ENCODE measurements at regions not wholly inside any gene's neighbourhood (a gene's known extent, or its start where the extent isn't known, plus 50 kb on each side); places are given as distances from the start of the nearest gene placed in this dataset.

GRCh38 chr6:157761926-157762325 lies 61.1 kb upstream of the SNX9 start (continued):
- TF ChIP-seq, protein P1, sequence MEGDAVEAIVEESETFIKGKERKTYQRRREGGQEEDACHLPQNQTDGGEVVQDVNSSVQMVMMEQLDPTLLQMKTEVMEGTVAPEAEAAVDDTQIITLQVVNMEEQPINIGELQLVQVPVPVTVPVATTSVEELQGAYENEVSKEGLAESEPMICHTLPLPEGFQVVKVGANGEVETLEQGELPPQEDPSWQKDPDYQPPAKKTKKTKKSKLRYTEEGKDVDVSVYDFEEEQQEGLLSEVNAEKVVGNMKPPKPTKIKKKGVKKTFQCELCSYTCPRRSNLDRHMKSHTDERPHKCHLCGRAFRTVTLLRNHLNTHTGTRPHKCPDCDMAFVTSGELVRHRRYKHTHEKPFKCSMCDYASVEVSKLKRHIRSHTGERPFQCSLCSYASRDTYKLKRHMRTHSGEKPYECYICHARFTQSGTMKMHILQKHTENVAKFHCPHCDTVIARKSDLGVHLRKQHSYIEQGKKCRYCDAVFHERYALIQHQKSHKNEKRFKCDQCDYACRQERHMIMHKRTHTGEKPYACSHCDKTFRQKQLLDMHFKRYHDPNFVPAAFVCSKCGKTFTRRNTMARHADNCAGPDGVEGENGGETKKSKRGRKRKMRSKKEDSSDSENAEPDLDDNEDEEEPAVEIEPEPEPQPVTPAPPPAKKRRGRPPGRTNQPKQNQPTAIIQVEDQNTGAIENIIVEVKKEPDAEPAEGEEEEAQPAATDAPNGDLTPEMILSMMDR (IDR thresholded peaks at IDR 0.05; ENCODE audit: control extremely low read depth in 1 of 3, insufficient read depth in 1 of 3, low read depth in 1 of 3, low read length in 3 of 3) = no peak
- TF ChIP-seq HDAC2 (IDR thresholded peaks at IDR 0.05; ENCODE audit: borderline replicate concordance in 1 of 2, low read depth in 2 of 2, low read length in 2 of 2) (no peak), SIX5 (IDR thresholded peaks at IDR 0.05; ENCODE audit: low read depth, low read length) (no peak), ATF2 (IDR thresholded peaks at IDR 0.05; ENCODE audit: low read length) (no peak), GTF2F1 (IDR thresholded peaks at IDR 0.05; ENCODE audit: borderline replicate concordance, low read depth, low read length) (no peak), SRF (IDR thresholded peaks at IDR 0.05; ENCODE audit: low read depth, low read length) (no peak)
